NCI-H446 treated with DMSO at 0.1 percent for 48 hours (cell line): ENCODE measurements at regions not wholly inside any gene's neighbourhood (a gene's known extent, or its start where the extent isn't known, plus 50 kb on each side); places are given as distances from the start of the nearest gene placed in this dataset.

ENCODE experiments used
- DNase-seq: peaks from one replicate; lab custom pipeline; 2025; lab: John Stamatoyannopoulos, UW

- no peak for DNase-seq
Measured at GRCh38 chr13:21965095-21965494, 294.2 kb downstream of the FGF9 start.

DNA sequence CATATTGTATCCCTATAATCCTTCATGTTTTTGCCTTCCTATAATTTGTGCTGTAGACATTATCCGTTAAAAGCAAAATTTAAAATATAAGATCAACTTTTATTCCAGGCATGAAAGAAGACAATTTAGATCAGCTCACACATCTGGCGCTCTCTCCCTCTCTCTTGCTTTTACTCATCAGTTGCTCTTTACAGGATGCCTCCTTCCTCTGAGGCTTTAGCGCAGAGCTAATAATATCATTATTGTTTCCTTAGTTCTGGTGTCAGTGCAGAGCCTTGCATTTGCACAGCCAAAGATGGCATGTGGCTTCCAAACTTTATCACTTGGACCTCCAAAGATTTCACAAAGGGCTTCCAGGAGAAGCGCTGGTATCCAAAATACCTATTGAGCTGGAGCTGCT is 295.1 kb downstream of the FGF9 start:
- no peak for DNase-seq

DNA sequence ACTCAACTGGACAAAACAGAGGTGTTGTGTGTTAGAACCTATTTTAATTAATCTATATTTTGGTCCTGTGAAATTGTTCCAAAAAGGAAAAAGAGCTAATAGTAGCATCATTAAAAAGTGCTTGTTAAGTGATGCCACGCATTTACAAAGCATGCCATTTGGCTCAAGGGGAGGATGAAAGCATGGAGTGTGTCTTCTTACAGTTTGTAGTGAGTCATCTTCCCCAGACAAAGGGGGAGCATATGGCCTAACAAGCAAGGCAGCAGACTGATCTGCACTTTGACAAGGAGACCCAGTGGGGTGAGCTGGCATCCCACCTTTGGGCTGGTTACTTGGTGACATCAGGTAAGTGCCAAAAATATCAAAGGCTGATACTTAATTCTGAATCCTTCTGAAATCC is 297.0 kb downstream of the FGF9 start:
- peak; percentile 42 for DNase-seq

GRCh38 chr13:21970172-21970571 is 299.3 kb downstream of the FGF9 start:
- DNase-seq, result no peak

DNA sequence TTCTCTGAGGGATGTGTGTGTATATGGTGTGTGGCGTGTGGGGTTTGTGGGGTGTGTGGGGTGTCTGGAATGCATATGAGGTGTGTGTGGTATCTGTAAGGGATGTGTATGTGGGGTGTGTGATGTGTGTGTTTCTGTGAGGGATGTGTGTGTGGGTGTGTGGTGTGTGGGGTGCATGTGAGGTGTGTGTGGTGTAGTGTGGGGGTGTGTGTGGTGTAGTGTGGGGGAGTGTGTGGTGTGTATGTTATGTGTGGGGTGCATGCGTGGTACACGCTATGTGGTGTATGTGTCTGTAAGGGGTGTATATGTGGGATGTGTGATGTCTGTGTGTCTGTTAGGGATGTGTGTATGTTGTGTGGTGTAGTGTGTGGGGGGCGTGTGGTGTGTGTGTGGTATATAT is 300.0 kb downstream of the FGF9 start:
- no peak for DNase-seq

DNA sequence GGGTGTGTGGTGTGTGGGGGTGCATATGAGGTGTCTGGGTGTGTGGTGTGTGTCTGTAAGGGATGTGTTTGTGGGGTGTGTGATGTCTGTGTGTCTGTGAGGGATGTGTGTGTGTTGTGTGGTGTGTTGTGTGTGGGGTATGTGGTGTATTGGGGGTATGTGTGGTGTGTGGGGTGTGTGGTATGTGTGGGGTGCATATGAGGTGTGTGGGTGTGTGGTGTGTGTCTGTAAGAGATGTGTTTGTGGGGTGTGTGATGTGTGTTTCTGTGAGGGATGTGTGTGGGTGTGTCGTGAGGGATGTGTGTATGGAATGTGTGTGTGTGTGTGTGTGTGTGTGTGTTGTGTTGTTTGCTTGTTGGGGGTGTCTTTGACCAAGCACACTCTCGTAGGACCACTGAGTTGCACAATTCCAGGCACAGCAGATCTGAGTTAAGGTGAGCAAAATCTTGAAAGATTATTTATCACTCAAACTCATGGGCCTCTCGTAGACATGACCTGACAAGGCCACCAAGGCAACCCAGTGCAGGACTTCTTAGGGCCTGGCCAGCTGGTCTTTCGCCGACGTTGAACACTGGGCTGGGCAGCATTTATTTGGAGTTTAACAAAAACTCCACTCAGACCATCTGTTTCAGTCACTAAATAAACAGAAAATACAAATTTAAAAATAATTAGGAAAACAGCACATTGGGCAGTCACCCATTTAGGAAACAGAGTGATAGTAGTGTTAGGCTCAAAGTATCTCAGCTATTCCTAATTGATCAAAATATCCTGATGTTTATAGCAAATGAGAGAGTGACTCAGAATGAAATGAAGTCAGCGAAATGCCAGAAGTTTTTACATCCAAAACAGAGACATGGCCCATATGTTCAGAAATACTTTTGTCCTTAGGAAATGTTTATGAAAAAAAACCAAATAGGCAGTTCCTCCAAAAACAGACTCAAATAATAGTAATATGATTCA is 301.1 kb downstream of the FGF9 start:
- peak; percentile 77 for DNase-seq

GRCh38 chr13:21973437-21974125 is 302.7 kb downstream of the FGF9 start:
- no peak for DNase-seq

GRCh38 chr13:21974741-21975140 is 303.9 kb downstream of the FGF9 start:
- no peak for DNase-seq

DNA sequence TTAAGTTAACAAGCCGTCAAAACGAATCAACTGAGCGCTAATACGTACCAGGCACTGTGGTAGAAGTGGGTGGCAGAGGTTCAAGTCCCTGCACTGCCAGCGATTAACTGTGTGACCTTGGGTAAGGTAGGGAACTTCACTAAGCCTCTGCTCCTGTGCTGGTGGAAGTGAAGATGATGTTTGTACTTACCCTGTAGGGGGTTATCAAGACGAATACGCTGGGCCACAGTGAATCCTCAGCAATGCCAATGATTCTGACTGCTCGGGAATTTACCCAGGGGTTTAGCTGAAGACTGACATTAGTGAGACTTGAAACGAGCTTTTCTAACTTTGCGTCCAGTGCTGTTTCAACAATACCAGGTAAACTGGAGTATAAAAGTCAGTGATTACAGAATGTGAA is 305.3 kb downstream of the FGF9 start:
- DNase-seq, result no peak

- DNase-seq, result no peak
Measured at GRCh38 chr13:21979161-21979806, 308.4 kb downstream of the FGF9 start.

DNA sequence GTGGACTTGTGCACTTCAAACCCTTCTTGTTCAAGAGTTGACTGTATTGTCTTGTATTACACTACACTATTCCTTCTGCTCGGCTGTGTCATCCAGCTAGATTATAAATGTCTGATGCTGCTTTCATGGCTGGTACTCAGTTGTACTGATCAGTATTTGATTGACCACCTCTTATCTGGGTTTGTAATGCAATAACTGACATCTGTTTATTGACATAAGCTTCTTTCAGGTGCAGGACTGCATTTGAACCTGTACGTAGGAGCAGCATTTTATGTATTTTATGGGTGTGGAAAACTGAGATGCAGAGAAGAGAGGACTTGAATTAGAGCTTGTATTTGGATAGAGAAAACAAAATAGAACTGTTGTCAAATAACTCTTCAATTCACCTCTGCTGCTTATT is 309.2 kb downstream of the FGF9 start:
- no peak for DNase-seq

GRCh38 chr13:21984156-21984555 is 313.3 kb downstream of the FGF9 start:
- no peak for DNase-seq

- DNase-seq, result no peak
Measured at GRCh38 chr13:21986602-21987001, 315.7 kb downstream of the FGF9 start.

DNA sequence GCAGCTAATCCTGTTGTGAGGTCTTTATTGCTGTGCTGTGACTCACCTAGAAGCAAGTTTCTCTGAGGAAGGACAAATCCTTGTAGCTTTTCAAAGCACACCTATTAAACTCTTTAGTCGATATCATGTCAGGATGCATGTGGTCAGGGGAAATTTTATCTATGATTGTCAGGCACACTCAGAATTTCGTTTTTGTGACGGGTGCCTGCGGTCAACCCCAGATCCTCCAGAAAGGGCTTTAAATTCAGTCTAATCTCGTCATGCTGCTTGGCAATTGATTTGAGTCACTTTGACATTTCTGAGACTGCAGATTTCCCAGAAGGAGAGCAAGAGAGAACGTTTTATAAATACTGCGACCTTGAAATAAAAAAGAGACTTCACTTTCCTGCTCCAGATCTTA is 316.9 kb downstream of the FGF9 start:
- DNase-seq, result no peak

DNA sequence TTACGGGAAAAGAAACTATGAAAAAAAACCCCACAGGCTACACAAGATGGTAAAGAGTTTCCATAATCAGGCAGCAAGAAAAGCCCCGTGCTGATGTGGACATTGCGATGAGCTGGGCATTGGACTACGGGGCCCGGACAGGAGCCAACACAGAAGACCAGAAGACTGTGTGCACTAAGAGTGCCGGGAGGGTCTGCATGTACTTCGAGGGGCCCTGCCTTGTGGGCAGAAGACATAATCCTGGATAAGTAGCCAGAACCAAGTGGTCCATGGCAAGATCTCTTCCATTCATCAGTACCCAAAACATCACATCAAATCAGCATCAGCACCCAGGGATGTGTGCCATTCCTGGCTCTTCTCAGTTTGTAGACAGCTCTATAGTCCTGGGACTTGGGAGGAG is 317.8 kb downstream of the FGF9 start:
- no peak for DNase-seq

DNA sequence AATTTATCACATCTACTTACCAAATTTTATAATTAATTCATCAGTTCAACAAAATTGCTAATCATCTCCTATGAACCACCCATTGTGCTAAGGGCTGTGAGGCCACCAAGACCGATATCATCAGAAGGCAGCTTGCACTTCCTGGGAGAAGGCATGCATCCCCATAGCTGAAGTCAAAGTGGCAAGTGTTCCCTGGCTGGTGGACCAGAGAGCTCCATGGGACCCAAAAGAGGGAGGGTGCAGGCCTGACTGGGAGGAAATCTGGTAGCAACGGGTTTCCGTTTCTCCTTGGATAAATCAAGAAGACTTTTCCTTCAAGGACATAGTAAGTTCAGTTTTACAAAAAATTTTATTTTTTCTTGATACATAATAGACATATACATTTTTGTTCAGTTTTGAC is 325.2 kb downstream of the FGF9 start:
- no peak for DNase-seq

- no peak for DNase-seq
Measured at GRCh38 chr13:21997726-21998125, 326.9 kb downstream of the FGF9 start.

GRCh38 chr13:21998279-21998990 is 327.6 kb downstream of the FGF9 start:
- no peak for DNase-seq

GRCh38 chr13:21999666-22000065 is 328.8 kb downstream of the FGF9 start:
- DNase-seq, result no peak

GRCh38 chr13:22000191-22000590 is 329.3 kb downstream of the FGF9 start:
- no peak for DNase-seq

- no peak for DNase-seq
Measured at GRCh38 chr13:22001336-22001735, 330.5 kb downstream of the FGF9 start.

DNA sequence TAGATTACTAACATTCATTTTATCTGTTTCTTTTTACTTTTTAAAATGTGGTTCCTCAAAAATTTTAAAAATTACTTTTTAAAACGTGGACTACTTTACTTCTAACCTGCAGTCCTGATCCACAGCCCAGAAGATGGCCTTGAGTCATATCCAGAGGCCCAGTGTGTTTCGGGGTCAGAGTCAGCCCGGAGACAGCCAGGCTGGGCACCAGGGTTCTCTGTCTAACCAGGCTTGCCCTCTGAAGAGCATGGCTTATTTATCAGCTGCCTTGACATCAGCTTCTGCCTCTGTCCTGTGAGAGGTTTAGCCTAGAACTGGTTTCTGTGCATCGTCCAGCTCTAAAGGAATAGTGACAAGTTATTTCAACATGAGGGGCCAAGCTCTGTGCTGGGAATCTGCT is 332.0 kb downstream of the FGF9 start:
- DNase-seq, result no peak
